GM21360 (cell line): ENCODE measurements at regions not wholly inside any gene's neighbourhood (a gene's known extent, or its start where the extent isn't known, plus 50 kb on each side); places are given as distances from the start of the nearest gene placed in this dataset.
"Not testable (repeated sequence)": the region's sequence is repeated elsewhere in the genome, so short reads cannot be mapped to it uniquely, and the experiment has no call there.

Experiments used
- ATAC-seq: cut with Tn5 transposase; IDR thresholded peaks from one replicate; pipeline ENCODE4 v1.9.1; 2021; ENCODE audit warnings: mild to moderate bottlenecking, moderate library complexity; ENCODE audit not compliant: unreplicated experiment

- no peak for ATAC-seq
Measured at GRCh38 chr16:87134628-87134995, 182.6 kb downstream of the C16orf95 start.

GRCh38 chr16:87135246-87136030 is 181.8 kb downstream of the C16orf95 start:
- ATAC-seq, result no peak

GRCh38 chr16:87138316-87138715 is 178.9 kb downstream of the C16orf95 start:
- no peak for ATAC-seq

- no peak for ATAC-seq
Measured at GRCh38 chr16:87138738-87139267, 178.4 kb downstream of the C16orf95 start.

- ATAC-seq, result no peak
Measured at GRCh38 chr16:87140211-87141200, 176.7 kb downstream of the C16orf95 start.

GRCh38 chr16:87141402-87141801 is 175.8 kb downstream of the C16orf95 start:
- no peak for ATAC-seq

- ATAC-seq, result no peak
Measured at GRCh38 chr16:87143661-87144121, 173.5 kb downstream of the C16orf95 start.

- ATAC-seq, result no peak
Measured at GRCh38 chr16:87144232-87144631, 173.0 kb downstream of the C16orf95 start.

GRCh38 chr16:87145181-87146176 is 171.7 kb downstream of the C16orf95 start:
- ATAC-seq, result no peak

GRCh38 chr16:87146676-87147075 is 170.5 kb downstream of the C16orf95 start:
- ATAC-seq, result no peak

GRCh38 chr16:87149051-87149450 is 168.1 kb downstream of the C16orf95 start:
- ATAC-seq, result no peak

- no peak for ATAC-seq
Measured at GRCh38 chr16:87150262-87150661, 166.9 kb downstream of the C16orf95 start.

GRCh38 chr16:87150681-87151280 is 166.4 kb downstream of the C16orf95 start:
- no peak for ATAC-seq

GRCh38 chr16:87152221-87152755 is 164.9 kb downstream of the C16orf95 start:
- no peak for ATAC-seq

GRCh38 chr16:87153326-87153725 is 163.9 kb downstream of the C16orf95 start:
- ATAC-seq, result no peak

- not testable (repeated sequence) for ATAC-seq
Measured at GRCh38 chr16:87155315-87155714, 161.9 kb downstream of the C16orf95 start.

GRCh38 chr16:87156195-87156594 is 161.0 kb downstream of the C16orf95 start:
- no peak for ATAC-seq

- no peak for ATAC-seq
Measured at GRCh38 chr16:87160234-87160636, 157.0 kb downstream of the C16orf95 start.

GRCh38 chr16:87160701-87161337 is 156.4 kb downstream of the C16orf95 start:
- no peak for ATAC-seq
